Mesothelial cell of epicardium (in vitro differentiated cells): ENCODE measurements at regions not wholly inside any gene's neighbourhood (a gene's known extent, or its start where the extent isn't known, plus 50 kb on each side); places are given as distances from the start of the nearest gene placed in this dataset.
A peak's percentile ranks its signal among the peaks of the same experiment; 100 is the strongest.

Source experiments
- DNase-seq, 2 experiments: peaks; one replicate each; pipeline ENCODE4 v3.0.0; 2021; ENCODE audit warnings: low spot score in 2 of 2; ENCODE audit not compliant: unreplicated experiment in 2 of 2
- H3K27ac Mint-ChIP-seq: 2 replicates; pipeline ENCODE4 v1.8.0; 2021; ENCODE audit warnings: mixed read lengths
- H3K27me3 Mint-ChIP-seq: 2 replicates; pipeline ENCODE4 v1.8.0; 2021; ENCODE audit warnings: low read depth, mixed read lengths
- H3K36me3 Mint-ChIP-seq: 2 replicates; pipeline ENCODE4 v1.8.0; 2021; ENCODE audit warnings: mixed read lengths
- H3K4me1 Mint-ChIP-seq: 2 replicates; pipeline ENCODE4 v1.8.0; 2021; ENCODE audit warnings: mixed read lengths
- H3K4me3 Mint-ChIP-seq: 2 replicates; pipeline ENCODE4 v1.8.0; 2021; ENCODE audit warnings: mild to moderate bottlenecking, moderate library complexity, mixed read lengths
- H3K9me3 Mint-ChIP-seq: 2 replicates; pipeline ENCODE4 v1.8.0; 2021; ENCODE audit warnings: mixed read lengths
- CTCF ChIP-seq: fragments of 200-600 bp; sonication (generic); IDR thresholded peaks from one replicate; pipeline ENCODE4 v1.5.0; 2021; ENCODE audit warnings: antibody characterized with exemption; ENCODE audit not compliant: unreplicated experiment

GRCh38 chrX:20388594-20388993 is 121.9 kb upstream of the RPS6KA3 start:
- DNase-seq: no peak
- TF ChIP-seq CTCF: no peak
- H3K36me3 Mint-ChIP-seq: no peaks in the 10 kb centered on the region
- no peaks in the 10 kb centered on the region for H3K27me3 Mint-ChIP-seq
- peaks cover 28% of the 10 kb centered on the region for H3K9me3 Mint-ChIP-seq
- no peak overlapping the region for H3K27ac Mint-ChIP-seq
- no peaks in the 10 kb centered on the region for H3K4me1 Mint-ChIP-seq
- H3K4me3 Mint-ChIP-seq: no peak overlapping the region

- TF ChIP-seq CTCF: no peak
- Mint-ChIP-seq H3K4me1 (peaks cover 11% of the 10 kb centered on the region), H3K4me3 (no peak overlapping the region), H3K9me3 (peaks cover 19% of the 10 kb centered on the region), H3K27me3 (no peaks in the 10 kb centered on the region), H3K36me3 (no peaks in the 10 kb centered on the region), H3K27ac (no peak overlapping the region)
- no peak for DNase-seq
Measured at GRCh38 chrX:20383477-20383876, 116.8 kb upstream of the RPS6KA3 start.

- Mint-ChIP-seq H3K9me3 (peaks cover 19% of the 10 kb centered on the region), H3K27me3 (no peaks in the 10 kb centered on the region), H3K27ac (peak overlapping the region; percentile 48), H3K4me3 (no peak overlapping the region), H3K36me3 (no peaks in the 10 kb centered on the region), H3K4me1 (peaks cover 11% of the 10 kb centered on the region)
- DNase-seq: no peak
- TF ChIP-seq CTCF: no peak
Measured at GRCh38 chrX:20382518-20383297, 116.0 kb upstream of the RPS6KA3 start.

GRCh38 chrX:20382082-20382481 is 115.4 kb upstream of the RPS6KA3 start:
- no peaks in the 10 kb centered on the region for H3K36me3 Mint-ChIP-seq
- H3K4me1 Mint-ChIP-seq: peaks cover 11% of the 10 kb centered on the region
- no peak for DNase-seq
- H3K27ac Mint-ChIP-seq: no peak overlapping the region
- peaks cover 19% of the 10 kb centered on the region for H3K9me3 Mint-ChIP-seq
- H3K27me3 Mint-ChIP-seq: no peaks in the 10 kb centered on the region
- no peak for TF ChIP-seq CTCF
- H3K4me3 Mint-ChIP-seq: no peak overlapping the region

- no peak overlapping the region for H3K27ac Mint-ChIP-seq
- no peaks in the 10 kb centered on the region for H3K27me3 Mint-ChIP-seq
- H3K36me3 Mint-ChIP-seq: no peaks in the 10 kb centered on the region
- TF ChIP-seq CTCF: no peak
- no peak for DNase-seq
- peaks cover 33% of the 10 kb centered on the region for H3K4me1 Mint-ChIP-seq
- no peak overlapping the region for H3K4me3 Mint-ChIP-seq
- H3K9me3 Mint-ChIP-seq: peaks cover 26% of the 10 kb centered on the region
Measured at GRCh38 chrX:20378233-20378920, 111.7 kb upstream of the RPS6KA3 start.
